ENCODE measurements at regions not wholly inside any gene's neighbourhood (a gene's known extent, or its start where the extent isn't known, plus 50 kb on each side); places are given as distances from the start of the nearest gene placed in this dataset.
"Not testable (repeated sequence)": the region's sequence is repeated elsewhere in the genome, so short reads cannot be mapped to it uniquely, and the experiment has no call there.

GRCh38 chr2:239882781-239883180, 142.4 kb downstream of the NDUFA10 start:
- no peak for DNase-seq

GRCh38 chr2:239882331-239882732, 142.8 kb downstream of the NDUFA10 start:
- DNase-seq, result peak in 1 of 2 experiments; percentile 1

- DNase-seq, result no peak
Measured at GRCh38 chr2:239881561-239882320, 143.4 kb downstream of the NDUFA10 start.

- DNase-seq, result no peak
Measured at GRCh38 chr2:239881031-239881471, 144.1 kb downstream of the NDUFA10 start.

GRCh38 chr2:239880396-239880795, 144.7 kb downstream of the NDUFA10 start:
- DNase-seq, result no peak

- no peak for DNase-seq
Measured at GRCh38 chr2:239879423-239880084, 145.6 kb downstream of the NDUFA10 start.

GRCh38 chr2:239878686-239879085, 146.5 kb downstream of the NDUFA10 start:
- no peak for DNase-seq

- no peak for DNase-seq
Measured at GRCh38 chr2:239876948-239877289, 148.2 kb downstream of the NDUFA10 start.

- DNase-seq, result no peak
Measured at GRCh38 chr2:239876271-239876947, 148.7 kb downstream of the NDUFA10 start.

GRCh38 chr2:239874636-239875356, 150.3 kb downstream of the NDUFA10 start:
- no peak for DNase-seq

GRCh38 chr2:239873656-239874635, 151.2 kb downstream of the NDUFA10 start:
- no peak for DNase-seq

- no peak for DNase-seq
Measured at GRCh38 chr2:239871481-239872435, 153.4 kb downstream of the NDUFA10 start.

- no peak for DNase-seq
Measured at GRCh38 chr2:239870863-239871262, 154.3 kb downstream of the NDUFA10 start.

- DNase-seq, result no peak
Measured at GRCh38 chr2:239870276-239870675, 154.9 kb downstream of the NDUFA10 start.

- no peak for DNase-seq
Measured at GRCh38 chr2:239869272-239870155, 155.6 kb downstream of the NDUFA10 start.

- DNase-seq, result no peak
Measured at GRCh38 chr2:239868556-239869181, 156.5 kb downstream of the NDUFA10 start.

- DNase-seq, result no peak
Measured at GRCh38 chr2:239866778-239867177, 158.4 kb downstream of the NDUFA10 start.

GRCh38 chr2:239866350-239866749, 158.8 kb downstream of the NDUFA10 start:
- DNase-seq, result no peak

- DNase-seq, result not testable (repeated sequence)
Measured at GRCh38 chr2:239865856-239866255, 159.3 kb downstream of the NDUFA10 start.
